Thyroid gland (tissue), 4 donors: ENCODE measurements at regions not wholly inside any gene's neighbourhood (a gene's known extent, or its start where the extent isn't known, plus 50 kb on each side); places are given as distances from the start of the nearest gene placed in this dataset.

ENCODE experiments used
- DNase-seq, 2 donors: peaks; one replicate each; pipeline ENCODE4 v3.0.0-alpha.2; 2019
- H3K27ac ChIP-seq, 3 donors: fragments of 200-600 bp; sonication (generic); 1 replicate in 2 of 3; 2 replicates in 1 of 3; pipeline ENCODE4 v1.5.1; 2016 to 2019; ENCODE audit warnings: mild to moderate bottlenecking in 1 of 3, moderate library complexity in 1 of 3
- H3K27me3 ChIP-seq: fragments of 200-600 bp; sonication (generic); one replicate; pipeline ENCODE4 v1.5.1; 2019
- H3K36me3 ChIP-seq, 2 donors: fragments of 200-600 bp; sonication (generic); one replicate each; pipeline ENCODE4 v1.5.1; 2016 to 2019
- H3K4me1 ChIP-seq, 2 donors: fragments of 200-600 bp; sonication (generic); one replicate each; pipeline ENCODE4 v1.5.1; 2017 to 2019
- H3K4me3 ChIP-seq, 3 donors: fragments of 200-600 bp; sonication (generic); replicated peaks in 1 of 3; 1 replicate in 2 of 3; 2 replicates in 1 of 3; pipeline ENCODE4 v1.5.1; 2016; ENCODE audit warnings: mild to moderate bottlenecking in 1 of 3
- H3K9me3 ChIP-seq: fragments of 200-600 bp; sonication (generic); one replicate; pipeline ENCODE4 v1.5.1; 2017
- CTCF ChIP-seq, 6 experiments: fragments of 200-600 bp in 3 of 6; fragments of 450-650 bp in 3 of 6; sonication (generic) in 3 of 6; IDR thresholded peaks; one replicate each; pipeline ENCODE4 v1.5.1; 2016 to 2019; ENCODE audit warnings: antibody characterized with exemption in 6 of 6, mild to moderate bottlenecking in 2 of 6, inconsistent platforms in 1 of 6, moderate library complexity in 1 of 6
- POLR2A ChIP-seq, 2 donors: fragments of 450-650 bp; IDR thresholded peaks; one replicate each; pipeline ENCODE4 v1.6.1; 2017; ENCODE audit warnings: antibody characterized with exemption in 2 of 2, mild to moderate bottlenecking in 2 of 2, moderate library complexity in 1 of 2
- WGBS, 2 donors: methylation state at CpG; one replicate each; pipeline ENCODE4 v1.1.5; 2017; 5-methylcytosine and 5-hydroxymethylcytosine counted together
- intact Hi-C: fragments of 100-400 bp; cut with DNase I; formaldehyde crosslinking; loops from one replicate; pipeline ENCODE4 v1.15.1; 2023

- H3K27me3 ChIP-seq: no peaks in the 10 kb centered on the region
- no peaks in the 10 kb centered on the region for H3K9me3 ChIP-seq
- H3K36me3 ChIP-seq: no peaks in the 10 kb centered on the region
- H3K4me1 ChIP-seq: no peaks in the 10 kb centered on the region
- H3K4me3 ChIP-seq: no peak overlapping the region
- intact Hi-C loops: no loop called here
- no peak for DNase-seq
- WGBS, 2 donors: 83 to 91% methylated on average over 4 of the region's 4 CpGs
- no peak overlapping the region for H3K27ac ChIP-seq
- TF ChIP-seq CTCF (IDR thresholded peaks at IDR 0.05) (no peak), POLR2A (IDR thresholded peaks at IDR 0.05) (no peak)
Observed at GRCh38 chr5:33182986-33183385, 257.8 kb upstream of the TARS1 start.

GRCh38 chr5:33184367-33184766 lies 256.4 kb upstream of the TARS1 start:
- Histone ChIP-seq H3K36me3 (no peaks in the 10 kb centered on the region), H3K27ac (no peak overlapping the region), H3K4me3 (no peak overlapping the region), H3K27me3 (no peaks in the 10 kb centered on the region), H3K4me1 (no peaks in the 10 kb centered on the region), H3K9me3 (no peaks in the 10 kb centered on the region)
- DNase-seq: no peak
- intact Hi-C loops: no loop called here
- WGBS, 2 donors: 67 to 68% methylated on average over 2 of the region's 2 CpGs
- TF ChIP-seq CTCF (IDR thresholded peaks at IDR 0.05) (no peak), POLR2A (IDR thresholded peaks at IDR 0.05) (no peak)

- intact Hi-C loops: no loop called here
- no peak overlapping the region for H3K27ac ChIP-seq
- H3K4me1 ChIP-seq: no peaks in the 10 kb centered on the region
- no peak for DNase-seq
- TF ChIP-seq CTCF (IDR thresholded peaks at IDR 0.05) (no peak), POLR2A (IDR thresholded peaks at IDR 0.05) (no peak)
- H3K27me3 ChIP-seq: no peaks in the 10 kb centered on the region
- no peak overlapping the region for H3K4me3 ChIP-seq
- WGBS, 2 donors: 87 to 90% methylated on average over 4 of the region's 4 CpGs
- no peaks in the 10 kb centered on the region for H3K9me3 ChIP-seq
- no peaks in the 10 kb centered on the region for H3K36me3 ChIP-seq
Observed at GRCh38 chr5:33188089-33188488, 252.7 kb upstream of the TARS1 start.

DNA sequence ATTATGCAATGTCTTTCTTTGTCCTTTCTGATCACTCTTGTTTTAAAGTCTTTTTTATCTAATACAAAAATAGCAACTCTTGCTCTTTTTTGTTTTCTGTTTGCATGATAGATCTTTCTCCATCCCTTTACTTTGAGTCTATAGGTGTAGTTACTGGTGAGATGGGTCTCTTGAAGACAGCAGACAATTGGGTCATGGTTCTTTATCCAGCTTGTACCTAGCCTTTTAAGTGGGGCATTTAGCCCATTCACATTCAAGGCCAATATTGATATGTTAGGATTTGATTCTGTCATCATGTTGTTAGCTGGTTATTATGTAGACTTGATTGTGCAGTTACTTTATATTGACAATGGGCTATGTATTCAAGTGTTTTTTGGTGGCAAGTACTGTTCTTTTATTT lies 245.9 kb upstream of the TARS1 start:
- H3K27ac ChIP-seq: no peak overlapping the region
- TF ChIP-seq POLR2A (IDR thresholded peaks at IDR 0.05) (no peak), CTCF (IDR thresholded peaks at IDR 0.05) (no peak)
- no peak for DNase-seq
- intact Hi-C loops: no loop called here
- no peak overlapping the region for H3K4me3 ChIP-seq
- H3K27me3 ChIP-seq: no peaks in the 10 kb centered on the region
- H3K9me3 ChIP-seq: no peaks in the 10 kb centered on the region
- no peaks in the 10 kb centered on the region for H3K4me1 ChIP-seq
- H3K36me3 ChIP-seq: no peaks in the 10 kb centered on the region

- no peak for TF ChIP-seq POLR2A (IDR thresholded peaks at IDR 0.05)
- TF ChIP-seq CTCF (IDR thresholded peaks at IDR 0.05): no peak
- Histone ChIP-seq H3K36me3 (no peaks in the 10 kb centered on the region), H3K4me1 (no peaks in the 10 kb centered on the region), H3K27me3 (no peaks in the 10 kb centered on the region), H3K9me3 (no peaks in the 10 kb centered on the region), H3K4me3 (no peak overlapping the region), H3K27ac (no peak overlapping the region)
- intact Hi-C loops: no loop called here
- no peak for DNase-seq
- WGBS, 2 donors: 47% methylated on average over 3 of the region's 3 CpGs
Observed at GRCh38 chr5:33195431-33196165, 245.2 kb upstream of the TARS1 start.
